Hematopoietic multipotent progenitor cell treated with erythropoietin and hydrocortisone succinate and interleukin-3 and kit ligand, for 8 days (in vitro differentiated cells): ENCODE measurements at regions not wholly inside any gene's neighbourhood (a gene's known extent, or its start where the extent isn't known, plus 50 kb on each side); places are given as distances from the start of the nearest gene placed in this dataset.
"Not testable (repeated sequence)": the region's sequence is repeated elsewhere in the genome, so short reads cannot be mapped to it uniquely, and the experiment has no call there.

Source experiments
- DNase-seq: peaks from one replicate; pipeline ENCODE4 v3.0.0-alpha.2; 2015

DNA sequence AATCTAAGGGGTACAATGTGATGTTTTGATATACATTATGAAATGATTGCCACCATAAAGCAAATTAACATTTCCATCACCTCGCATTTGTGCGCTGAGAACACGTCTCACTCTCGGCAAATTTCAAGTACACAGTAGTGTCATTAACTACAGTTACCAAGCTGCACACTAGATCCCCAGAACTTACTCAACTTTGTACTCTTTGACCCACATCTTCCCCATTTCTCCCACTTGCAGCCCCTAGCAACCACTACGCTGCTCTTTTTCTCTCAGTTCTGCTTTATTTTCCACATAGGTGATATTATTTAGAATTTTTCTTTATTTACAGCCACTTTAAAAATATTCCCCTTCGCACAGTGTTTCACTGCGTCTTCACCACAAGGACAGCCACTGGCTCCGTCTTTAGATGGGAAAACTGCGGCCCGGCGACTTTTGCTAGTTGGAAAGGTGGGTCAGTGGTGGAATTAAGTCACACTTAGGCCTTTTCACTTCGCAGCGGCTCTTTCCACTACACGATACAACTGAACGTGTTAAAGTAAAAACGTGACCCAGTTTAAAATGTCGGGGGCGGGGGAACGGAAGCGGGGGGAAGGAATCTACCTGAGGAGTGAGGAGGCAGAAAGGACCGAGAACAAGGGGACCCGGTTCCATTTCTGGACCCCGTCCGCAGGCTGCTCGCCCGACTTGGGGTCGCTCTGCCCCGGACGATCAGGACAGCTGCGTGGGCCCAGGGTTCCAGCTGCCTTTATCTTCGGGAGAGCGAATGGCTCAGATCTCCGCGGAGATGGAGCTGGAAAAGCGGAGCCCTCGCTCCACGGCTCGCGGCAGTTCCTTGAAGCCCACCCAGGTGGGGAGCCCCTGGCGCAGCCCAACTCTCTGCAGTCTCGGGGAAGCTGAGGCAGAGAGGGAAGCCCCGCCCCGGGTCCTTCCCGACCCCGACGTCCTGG, 486.1 kb downstream of the UQCRFS1 start:
- no peak for DNase-seq

DNA sequence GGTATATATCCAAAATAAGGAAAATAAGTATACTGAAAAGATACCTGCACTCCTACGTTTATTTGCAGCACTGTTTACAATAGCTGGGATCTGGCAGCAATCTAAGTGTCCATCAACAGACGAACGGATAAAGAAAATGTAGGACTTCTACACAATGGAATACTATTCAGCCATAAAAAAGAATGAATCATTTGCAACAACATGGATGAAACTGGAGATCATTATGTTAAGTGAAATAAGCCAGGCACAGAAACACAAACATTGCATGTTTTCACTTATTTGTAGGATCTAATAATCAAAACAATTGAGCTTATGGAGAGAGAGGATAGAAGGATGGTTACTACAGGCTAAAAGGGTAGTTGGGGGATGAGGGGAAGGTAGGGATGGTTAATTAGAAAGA, 494.0 kb downstream of the UQCRFS1 start:
- DNase-seq = no peak

DNA sequence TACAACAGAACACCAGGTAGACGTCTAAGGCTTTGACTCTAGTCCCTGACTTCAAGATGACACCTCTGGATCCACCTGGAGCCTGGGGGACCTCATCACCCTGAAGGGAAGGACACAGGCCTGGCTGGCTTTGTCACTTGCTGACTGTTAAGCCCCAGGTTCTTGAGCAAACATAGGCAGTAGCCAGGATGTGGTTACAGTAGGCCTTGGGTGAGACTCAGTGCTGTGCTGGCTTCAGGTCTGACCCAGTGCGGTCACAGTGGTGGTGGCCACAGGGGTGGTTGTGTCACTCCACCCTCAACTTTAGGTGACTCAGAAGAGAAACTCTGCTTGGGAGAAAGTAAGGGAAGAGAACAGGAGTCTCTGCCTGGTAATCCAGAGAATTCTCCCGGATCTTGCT, 497.8 kb downstream of the UQCRFS1 start:
- DNase-seq = no peak

DNA sequence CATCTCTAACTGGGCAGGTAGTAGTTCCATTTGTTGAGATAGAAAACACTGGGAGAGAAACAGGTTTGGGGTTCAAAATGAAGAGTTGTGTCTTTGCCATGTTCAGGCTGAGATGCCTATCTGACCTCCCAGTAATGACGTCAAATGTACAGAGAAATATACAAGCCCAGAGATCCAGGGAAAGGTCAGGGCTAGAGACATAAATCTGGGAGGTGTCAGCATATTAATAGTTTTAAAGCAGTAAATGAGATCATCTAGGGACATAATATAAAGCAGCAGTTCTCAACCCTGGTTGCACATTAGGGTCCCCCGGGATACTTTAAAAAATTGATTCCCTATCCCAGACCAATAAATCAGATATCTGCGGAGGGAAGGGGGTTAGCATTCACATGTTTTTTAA, 501.5 kb downstream of the UQCRFS1 start:
- no peak for DNase-seq

DNA sequence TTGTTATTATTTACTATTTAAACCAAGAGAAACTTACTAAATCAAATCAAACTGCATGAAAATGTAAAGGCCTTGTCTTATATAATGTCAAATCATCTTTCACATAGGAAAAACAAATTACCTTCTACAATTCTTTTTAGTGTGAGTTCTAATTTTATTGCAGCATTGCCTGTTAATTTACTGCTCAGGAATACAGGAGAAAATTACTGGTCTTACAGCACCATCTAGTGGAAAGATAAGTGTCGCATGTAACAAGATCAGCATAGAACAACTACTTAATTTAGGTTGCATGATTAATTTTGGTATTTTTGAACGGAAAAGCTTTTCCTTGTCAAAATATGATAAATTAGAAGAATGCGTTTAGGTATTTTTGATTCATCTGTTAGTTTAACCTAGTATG, 502.7 kb downstream of the UQCRFS1 start:
- DNase-seq = peak; percentile 68

DNA sequence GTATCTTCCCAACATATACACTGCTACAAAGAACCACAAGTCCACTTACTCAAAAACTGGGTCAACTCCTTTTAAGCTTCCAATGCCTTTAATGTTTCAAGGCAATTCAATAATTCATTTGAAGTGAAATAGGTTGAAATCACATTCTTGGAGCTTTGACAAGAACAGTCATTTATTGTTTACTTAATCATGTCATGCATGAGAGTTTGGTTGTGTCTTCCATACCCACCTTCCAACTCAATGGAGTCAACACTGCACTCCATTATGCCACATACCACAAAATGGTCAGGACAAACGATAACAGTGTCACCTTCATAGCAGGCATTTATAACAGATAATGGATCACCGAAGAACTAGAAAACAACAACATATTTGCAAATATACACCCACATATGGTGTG, 506.3 kb downstream of the UQCRFS1 start:
- no peak for DNase-seq

DNA sequence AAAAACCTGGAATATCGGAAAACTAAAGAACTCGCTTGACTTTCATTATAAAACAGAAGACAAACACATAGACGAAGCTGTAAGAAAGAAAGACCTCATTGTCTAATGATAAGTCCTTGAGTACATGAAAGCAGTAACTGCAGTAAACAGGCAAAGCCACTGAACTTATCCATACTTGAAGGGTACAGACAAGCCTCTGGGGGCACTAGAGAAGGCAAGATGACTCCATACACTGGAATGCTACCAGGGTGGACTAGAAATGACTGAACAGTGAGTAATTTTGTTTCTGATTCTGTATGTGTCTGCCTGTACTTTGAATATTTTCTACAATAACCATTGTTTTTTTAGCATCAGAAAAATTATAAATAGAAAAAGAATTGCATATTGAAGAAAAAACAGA, 507.9 kb downstream of the UQCRFS1 start:
- DNase-seq = no peak

DNA sequence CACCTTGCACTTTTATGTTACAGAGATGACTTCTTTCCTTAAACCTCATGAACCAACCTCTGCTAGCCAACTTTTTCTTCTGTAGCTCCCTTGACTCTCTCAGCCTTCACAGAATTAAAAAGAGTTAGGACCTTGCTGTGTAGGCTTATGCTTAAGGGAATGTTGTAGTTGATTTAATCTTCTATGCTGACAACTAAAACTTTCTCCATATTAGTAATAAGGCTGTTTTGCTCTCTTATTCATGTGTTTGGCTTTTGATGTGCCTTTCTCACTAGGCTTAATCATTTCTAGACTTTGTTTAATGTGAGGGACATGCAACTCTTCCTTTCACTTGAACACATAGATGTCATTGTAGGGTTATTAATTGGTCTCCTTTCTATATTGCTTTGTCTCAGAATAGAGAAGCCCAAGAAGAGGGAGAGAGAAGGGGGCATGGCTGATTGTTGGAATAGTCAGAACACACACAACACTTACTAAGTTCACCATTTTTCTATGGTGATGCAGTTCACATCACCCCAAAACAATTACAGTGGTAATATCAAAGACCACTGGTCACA, 509.5 kb downstream of the UQCRFS1 start:
- DNase-seq = no peak

DNA sequence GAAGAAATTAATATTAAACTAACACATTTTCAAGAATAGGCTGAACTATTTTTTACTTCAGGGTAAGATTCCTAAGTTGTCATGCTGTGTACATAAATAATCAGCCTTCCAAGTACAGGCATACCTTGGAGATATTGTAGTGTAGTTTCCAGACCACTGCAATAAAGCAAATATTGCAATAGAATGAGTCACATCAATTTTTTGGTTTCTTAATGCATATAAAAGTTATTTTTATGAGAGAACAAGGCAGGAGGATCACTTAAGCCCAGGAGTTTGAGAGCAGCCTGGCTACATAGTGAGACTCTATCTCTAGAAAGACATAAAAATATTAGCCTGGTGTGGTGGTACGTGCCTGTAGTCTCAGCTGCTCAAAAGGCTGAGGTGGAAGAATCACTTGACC, 511.5 kb downstream of the UQCRFS1 start:
- no peak for DNase-seq

DNA sequence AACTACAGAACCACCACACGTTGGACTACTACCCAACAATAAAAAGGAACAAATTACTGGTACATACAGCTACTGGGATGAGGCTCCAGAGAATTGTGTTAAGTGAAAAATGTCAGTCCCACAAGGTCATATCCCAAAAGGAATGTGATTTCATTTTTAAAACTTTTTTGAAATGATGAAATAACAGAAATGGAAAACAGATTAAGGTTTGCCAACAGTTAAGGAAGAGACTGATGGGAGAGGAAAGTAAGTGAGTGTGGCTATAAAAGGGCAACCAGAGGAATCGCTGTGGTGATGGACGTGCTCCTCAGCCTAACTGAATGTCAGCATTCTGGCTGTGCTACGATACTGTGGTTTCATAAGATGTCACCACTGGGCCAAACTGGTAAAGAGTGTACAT, 512.8 kb downstream of the UQCRFS1 start:
- DNase-seq = no peak

DNA sequence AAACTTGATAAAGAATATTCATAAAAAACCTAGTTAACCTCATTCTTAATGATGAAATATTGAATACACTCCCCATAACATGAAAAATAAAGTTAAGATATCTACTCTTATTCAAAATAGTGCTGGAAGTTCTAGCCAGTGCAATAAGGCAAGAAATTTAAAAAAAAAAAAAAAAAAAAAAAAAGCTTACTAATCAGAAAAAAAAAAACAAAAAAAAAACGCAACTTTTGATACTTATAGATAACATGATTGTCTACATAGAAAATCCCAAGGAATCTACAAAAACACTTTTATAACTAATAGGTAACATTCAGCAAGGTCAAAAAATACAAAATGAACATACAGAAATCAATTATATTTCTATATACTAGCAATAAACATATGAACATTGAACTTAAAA, 515.6 kb downstream of the UQCRFS1 start:
- DNase-seq = no peak

DNA sequence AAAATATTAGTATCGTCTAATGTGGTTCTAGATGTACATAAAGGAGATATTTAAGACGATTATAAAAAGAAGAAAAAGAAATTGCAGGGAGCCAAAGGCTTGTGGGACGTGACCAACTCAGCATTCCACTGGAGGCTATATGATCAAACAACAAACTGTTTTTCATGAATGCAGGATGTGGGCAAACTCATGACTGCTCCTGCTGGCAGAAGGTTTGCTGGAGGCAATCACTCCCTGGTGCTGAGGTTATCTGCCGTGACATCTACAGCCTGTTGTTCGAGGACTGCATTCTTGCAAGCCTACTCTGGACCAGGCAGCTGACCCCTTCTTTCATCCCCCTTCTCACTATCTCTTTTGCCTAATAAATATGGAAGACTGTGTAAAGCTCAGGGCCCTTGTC, 518.1 kb downstream of the UQCRFS1 start:
- DNase-seq = no peak

DNA sequence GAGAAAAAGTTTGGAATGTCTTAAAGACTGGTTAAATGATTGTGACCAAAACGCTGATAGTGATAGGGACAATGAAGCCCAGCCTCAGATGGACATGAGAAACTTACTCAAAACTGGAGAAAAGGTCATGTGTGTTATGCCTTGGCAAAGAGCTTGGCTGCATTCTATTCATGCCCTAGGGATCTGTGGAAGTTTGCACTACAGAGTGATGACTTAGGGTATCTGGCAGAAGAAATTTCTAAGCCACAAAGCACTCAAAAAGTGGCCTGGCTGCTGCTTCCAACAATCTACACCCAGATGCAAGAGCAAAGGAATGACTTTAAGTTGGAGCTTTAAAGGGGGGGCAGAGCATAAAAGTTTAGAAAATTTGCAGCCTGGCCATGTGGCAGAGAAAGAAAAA, 521.3 kb downstream of the UQCRFS1 start:
- no peak for DNase-seq

DNA sequence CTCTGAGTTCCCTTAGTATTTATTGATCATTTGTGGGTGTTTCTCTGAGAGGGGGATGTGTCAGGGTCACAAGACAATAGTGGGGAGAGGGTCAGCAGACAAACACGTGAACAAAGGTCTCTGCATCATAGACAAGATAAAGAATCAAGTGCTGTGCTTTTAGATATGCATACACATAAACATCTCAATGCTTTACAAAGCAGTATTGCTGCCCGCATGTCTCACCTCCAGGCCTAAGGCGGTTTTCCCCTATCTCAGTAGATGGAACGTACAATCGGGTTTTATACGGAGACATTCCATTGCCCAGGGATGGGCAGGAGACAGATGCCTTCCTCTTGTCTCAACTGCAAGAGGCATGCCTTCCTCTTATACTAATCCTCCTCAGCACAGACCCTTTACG, 523.5 kb downstream of the UQCRFS1 start:
- not testable (repeated sequence) for DNase-seq

DNA sequence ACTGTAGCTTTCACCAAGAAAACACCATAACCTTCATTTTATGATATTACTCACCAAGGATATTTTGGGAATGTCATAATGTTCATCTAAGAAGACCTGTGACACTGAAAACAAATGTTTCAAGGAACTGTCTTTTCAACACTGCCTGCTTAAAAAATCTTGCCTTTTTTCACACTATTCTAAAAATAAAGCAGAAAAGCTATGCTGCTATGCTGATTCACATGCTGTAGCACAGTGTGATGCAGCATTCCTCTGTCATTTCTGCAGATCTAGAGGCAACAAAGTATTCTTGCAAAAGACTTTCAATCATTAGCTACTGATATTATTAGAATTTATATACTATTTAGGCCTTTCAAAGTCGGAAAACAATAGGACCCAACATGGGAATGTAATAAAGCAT, 525.7 kb downstream of the UQCRFS1 start:
- no peak for DNase-seq

DNA sequence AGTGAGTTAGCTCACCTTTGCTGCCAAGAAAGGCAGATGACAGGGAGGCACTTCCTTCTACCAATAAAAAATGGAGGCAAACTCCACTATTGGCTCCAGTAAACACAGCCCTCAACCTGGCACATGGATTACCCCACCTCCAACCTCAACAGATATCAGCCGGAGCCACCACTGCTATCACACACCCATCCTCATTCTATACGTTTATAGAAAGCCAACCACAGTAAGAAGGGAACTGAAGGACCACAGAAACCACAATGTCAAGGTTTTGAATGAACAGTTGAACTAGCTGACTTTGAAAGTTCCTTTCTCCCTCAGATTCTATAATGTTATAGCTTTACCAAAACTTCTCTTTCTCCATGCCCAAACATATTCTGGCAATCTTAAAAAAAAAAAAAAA, 526.2 kb downstream of the UQCRFS1 start:
- DNase-seq = no peak

DNA sequence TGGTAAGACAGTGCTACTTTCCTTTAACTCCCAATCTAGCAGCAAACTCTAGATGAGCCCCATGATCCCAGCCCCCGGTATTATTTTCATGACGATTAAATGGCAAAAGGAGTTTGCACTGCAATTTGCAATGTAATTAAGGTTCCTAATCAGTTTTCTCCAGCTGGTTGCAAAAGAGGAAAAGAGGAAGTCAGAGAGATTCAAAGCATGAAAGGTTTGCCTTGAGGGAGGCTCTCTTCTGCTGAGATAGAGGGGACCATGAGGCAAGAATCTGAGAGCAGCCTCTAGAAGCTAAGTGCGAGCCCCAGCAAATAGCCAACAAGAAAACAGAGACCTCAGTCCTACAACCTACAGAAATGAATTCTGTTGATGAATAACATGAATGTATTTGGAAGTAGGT, 527.1 kb downstream of the UQCRFS1 start:
- DNase-seq = no peak

DNA sequence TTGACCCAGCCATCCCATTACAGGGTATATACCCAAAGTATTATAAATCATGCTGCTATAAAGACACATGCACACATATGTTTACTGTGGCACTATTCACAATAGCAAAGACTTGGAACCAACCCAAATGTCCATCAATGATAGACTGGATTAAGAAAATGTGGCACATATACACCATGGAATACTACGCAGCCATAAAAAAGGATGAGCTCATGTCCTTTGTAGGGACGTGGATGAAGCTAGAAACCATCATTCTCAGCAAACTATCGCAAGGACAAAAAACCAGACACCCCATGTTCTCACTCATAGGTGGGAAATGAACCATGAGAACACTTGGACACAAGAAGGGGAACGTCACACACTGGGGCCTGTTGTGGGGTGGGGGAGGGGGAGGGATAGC, 527.9 kb downstream of the UQCRFS1 start:
- not testable (repeated sequence) for DNase-seq

DNA sequence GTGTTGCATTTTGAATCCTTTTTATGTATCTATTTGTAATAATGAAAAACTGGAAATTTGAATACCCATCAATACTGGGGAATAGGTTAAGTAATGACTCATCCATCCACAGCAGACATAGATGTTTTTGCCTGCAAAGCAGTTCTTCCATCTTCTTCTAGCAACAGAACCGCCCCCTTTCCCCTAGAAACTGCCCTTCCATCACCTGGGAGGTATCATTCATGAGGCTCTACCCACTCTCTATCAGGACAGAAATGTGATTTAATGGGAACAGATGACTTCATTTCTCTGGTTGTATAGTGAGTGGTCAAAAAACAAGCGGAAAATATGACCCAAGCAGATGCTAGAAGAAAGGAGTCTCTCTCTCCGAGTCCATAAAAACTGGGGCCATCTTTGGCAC, 532.8 kb downstream of the UQCRFS1 start:
- no peak for DNase-seq

DNA sequence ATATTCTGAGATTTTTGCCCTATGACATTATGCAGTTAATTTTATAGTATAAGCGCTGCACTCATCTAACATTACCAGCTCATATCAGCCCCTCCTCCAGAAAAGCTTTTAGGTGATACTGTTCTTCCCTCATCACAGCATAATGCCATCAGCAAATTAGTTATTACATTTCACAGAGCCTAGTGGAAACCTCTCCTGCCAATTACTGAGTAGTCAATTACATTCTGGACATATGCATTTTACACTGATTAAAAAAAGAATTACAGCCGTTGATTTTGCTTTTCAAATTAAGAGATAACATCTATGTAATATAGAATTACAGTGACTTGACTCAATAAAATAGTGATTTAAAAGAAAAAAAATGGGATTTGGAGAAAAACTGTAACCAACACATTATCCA, 542.1 kb downstream of the UQCRFS1 start:
- DNase-seq = no peak

DNA sequence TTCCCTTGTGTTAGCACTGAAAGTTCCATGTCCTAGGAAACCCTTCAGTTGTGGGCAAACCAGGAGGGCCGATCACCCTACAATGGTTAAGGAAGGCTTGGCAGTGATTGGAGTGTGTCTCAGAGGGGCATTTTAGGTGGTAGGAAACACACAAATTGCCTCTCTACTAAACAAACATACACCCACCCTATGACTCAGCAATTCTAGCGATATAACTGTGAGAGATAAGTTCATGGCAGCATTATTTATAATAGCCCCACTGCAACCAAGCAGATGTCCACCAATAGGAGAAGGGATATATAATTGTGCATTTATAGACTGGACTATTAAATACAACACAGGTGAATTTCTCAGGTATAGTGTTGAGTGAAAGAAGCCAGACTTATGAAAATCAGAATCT, 543.1 kb downstream of the UQCRFS1 start:
- no peak for DNase-seq

DNA sequence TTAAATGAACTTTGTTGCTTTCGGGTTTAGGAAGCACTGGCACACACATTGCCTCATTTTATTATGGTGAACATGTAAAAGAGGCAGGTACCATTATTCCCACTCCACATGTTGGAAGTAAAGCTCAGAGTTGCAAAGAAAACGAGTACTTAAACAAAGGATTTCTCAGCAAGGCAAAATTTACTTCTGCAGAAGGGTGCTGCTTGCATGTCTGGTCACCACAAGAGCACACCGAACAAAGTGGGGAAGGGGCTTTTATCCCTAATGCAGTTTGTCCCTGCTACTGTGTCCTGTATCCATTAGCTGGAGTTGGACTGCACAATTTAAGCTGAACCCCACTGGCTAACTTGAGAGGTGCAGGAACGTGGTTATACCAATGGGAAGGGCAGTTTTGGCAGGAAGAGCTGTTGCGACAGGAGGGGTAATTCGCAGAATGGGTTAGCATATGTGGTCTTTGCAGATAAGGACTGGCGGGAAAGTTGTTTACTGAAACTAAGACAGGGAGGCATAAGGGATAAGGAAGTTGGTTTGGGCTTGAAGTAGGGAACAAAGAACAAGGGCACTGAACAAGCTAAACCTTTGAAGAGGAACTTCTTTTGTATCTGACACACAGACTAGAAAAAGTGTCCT, 545.5 kb downstream of the UQCRFS1 start:
- no peak for DNase-seq

DNA sequence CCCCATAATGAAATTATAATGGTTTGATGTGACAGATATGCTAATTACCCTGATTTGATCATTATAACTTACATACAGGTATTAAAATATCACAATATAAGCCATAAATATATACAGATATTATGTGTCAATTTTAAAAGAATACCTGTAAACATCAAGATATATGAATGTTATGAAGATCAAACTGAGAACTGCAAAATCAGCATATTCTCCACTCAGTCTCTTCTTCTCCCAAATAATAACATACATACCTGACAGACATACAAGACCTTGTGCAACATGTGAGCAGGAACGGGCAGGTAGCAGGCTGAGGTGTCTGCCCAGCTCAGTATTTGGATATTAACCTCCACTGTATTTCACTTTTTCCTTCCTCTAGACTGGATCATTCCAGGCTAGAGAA, 547.2 kb downstream of the UQCRFS1 start:
- no peak for DNase-seq

DNA sequence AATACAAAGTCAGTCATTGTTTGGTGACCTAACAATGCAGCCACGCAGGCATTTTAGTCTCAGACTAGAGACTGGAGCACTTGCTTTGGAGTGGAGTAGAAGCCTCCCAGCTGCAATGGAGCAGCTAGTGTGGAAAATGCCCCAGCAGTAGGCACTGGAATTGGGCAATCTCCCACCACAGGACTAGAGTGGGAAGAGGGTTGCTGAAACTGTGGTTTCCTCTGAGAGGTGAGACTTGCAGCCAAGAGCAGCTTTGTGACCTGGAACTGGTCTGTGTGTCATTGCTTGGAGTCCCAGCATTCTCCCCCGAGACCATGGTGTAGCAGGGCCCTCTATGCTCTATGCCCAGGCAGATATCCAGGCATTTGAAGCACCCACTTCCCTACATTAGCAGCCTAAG, 556.3 kb downstream of the UQCRFS1 start:
- DNase-seq = no peak
